ENCODE measurements at regions not wholly inside any gene's neighbourhood (a gene's known extent, or its start where the extent isn't known, plus 50 kb on each side); places are given as distances from the start of the nearest gene placed in this dataset.

- TF ChIP-seq CHD7 (IDR thresholded peaks at IDR 0.05; ENCODE audit: insufficient replicate concordance, low read length), result no peak
- TF ChIP-seq GABPA (IDR thresholded peaks at IDR 0.05; ENCODE audit: borderline replicate concordance, insufficient read depth, low read length), result no peak
- TF ChIP-seq PHF8 (conservative IDR thresholded peaks at IDR 0.05; ENCODE audit: low read depth, low read length), result no peak
- TF ChIP-seq RXRA (IDR thresholded peaks at IDR 0.05; ENCODE audit: insufficient read depth, low read depth, low read length), result no peak
- no peak for TF ChIP-seq BRCA1 (IDR thresholded peaks at IDR 0.05; ENCODE audit: low read depth, low read length)
- TF ChIP-seq CBX8 (IDR thresholded peaks at IDR 0.05; ENCODE audit: borderline replicate concordance, low read depth, low read length), result no peak
- no peak for TF ChIP-seq SIX5 (IDR thresholded peaks at IDR 0.05; ENCODE audit: low read depth, low read length)
These were observed 735.6 kb upstream of the SORCS1 start (continued) for GRCh38 chr10:107900131-107900530.
